GM19468 (cell line): ENCODE measurements at regions not wholly inside any gene's neighbourhood (a gene's known extent, or its start where the extent isn't known, plus 50 kb on each side); places are given as distances from the start of the nearest gene placed in this dataset.

ENCODE experiments used
- ATAC-seq: cut with Tn5 transposase; IDR thresholded peaks from one replicate; pipeline ENCODE4 v1.9.1; 2021; ENCODE audit warnings: mild to moderate bottlenecking, moderate library complexity, moderate number of reproducible peaks; ENCODE audit not compliant: unreplicated experiment; ENCODE audit errors: extremely low read depth

DNA sequence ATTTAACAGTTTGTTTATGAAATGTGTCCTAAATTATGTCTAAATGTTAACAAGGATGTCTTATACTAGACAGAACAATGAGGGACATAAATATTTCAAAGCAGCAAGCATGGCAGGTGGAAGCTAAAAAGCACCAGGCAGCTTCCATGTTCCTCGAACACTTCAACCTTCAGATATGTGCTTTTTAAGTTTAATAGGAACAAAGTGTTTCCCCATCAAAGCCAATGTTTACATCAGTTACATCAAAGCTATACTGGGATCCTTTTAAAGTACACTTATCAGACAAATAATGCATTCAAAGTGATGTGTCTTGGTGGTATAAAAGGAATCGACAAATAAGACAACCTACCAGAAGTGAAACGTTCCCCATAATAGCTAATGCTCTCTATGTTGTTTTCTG, 2841.1 kb upstream of the PCDH20 start:
- ATAC-seq: no peak

DNA sequence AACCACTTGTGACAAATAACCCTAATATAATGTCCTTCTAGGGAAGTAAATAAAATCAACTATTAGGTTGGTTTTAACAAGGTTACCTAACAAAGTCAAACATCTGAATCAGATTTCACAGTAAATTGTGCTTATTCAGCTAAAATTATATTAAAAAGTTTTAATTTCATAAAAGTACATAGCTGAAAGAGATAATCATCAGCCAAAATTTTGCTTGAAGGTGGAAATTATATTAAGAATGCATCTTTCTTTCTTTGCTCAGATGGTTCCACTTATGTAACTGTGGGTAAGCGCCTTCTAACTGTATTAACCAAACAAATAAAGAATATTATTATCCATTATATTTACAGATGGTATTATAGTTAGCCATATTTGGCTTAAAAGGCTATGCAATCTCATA, 2840.3 kb upstream of the PCDH20 start:
- no peak for ATAC-seq

DNA sequence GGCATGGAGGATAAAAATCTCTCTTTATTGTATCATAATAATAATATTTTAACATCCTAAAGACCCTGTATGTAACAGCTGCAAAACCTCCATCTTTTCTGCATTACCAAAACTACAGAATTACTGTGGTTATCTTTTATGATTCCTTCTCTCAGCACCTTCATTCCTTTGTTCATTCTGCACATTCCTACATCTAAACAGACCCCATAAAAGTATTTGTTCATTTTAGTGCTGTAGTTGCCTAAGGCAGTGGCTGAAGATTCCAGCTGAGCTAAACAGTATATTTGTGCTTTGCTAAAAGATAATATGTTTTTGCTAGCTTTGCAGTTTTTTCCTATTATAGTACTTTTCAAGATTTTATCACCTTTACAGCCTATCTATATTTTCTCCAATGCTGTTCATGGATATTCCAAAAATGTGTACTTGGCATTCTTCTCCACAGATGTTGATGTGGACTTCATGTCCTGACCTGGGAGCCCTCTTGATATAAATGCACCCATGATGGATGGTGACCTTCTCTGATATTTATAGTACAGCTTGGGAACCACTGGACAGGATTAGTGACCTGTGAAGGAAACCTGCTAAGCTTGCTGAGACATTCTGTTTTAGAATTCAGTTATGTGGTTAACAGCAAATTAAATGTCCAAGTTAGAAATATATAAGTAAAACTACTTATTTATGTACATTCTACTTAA, 2832.9 kb upstream of the PCDH20 start:
- no peak for ATAC-seq

DNA sequence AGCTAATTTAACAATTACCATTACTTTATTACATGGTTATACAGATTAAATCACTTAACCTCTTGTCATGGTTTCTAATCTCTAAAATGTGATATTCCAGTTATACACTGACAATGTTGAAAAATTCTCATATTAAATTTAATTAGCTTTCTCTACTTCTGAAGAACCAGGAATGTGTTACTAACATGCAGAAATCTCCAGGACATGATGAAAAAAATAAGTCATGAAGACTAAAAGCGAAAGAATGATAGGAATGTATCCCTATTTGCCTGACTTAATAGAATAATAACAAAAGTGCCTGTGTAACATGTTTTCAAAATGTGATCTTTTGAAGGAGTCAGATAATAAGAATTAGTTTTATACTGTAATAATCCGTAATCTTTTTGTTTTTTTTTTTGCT, 2823.7 kb upstream of the PCDH20 start:
- ATAC-seq: no peak

GRCh38 chr13:64234255-64234654, 2818.6 kb upstream of the PCDH20 start:
- ATAC-seq: no peak

- no peak for ATAC-seq
These were observed 2807.4 kb upstream of the PCDH20 start for GRCh38 chr13:64223016-64223415.

DNA sequence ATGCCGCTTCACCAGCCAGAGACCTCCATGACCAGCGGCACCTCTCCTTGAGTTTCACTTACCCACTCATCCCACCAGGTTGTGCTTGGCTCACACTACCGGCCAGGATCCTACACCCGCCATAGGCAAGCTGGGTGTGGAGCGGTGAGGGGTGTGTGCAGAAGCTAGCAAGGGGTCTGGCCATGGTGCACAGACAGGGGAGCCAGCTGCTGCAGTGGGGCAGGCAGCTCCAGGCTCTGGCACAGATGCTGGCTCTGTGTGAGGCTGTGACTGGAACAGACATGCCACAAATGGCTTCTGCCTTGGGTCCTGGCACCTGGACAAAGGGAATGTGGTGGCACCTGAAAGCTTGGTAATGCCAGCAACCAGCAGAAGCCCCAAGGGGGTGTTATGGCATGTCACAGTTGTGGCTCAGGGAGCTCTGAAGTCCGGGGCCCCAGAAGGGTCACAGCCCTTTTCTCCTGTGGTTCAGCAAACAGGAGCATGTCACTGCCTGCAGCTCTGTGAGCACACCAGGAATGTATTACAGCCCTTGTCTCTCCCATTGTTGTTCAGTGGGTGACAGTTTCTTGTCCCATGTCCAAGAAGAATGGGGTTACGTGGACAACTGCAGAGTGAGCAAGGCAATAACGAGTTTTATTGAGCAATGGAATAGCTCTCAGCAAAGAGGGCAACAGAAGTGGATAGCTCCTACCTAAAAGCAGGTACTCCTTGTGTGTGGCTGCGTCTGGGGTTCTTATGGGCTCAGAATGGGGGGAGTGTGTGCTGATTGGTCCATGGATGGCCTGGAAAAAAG, 2791.0 kb upstream of the PCDH20 start:
- no peak for ATAC-seq

DNA sequence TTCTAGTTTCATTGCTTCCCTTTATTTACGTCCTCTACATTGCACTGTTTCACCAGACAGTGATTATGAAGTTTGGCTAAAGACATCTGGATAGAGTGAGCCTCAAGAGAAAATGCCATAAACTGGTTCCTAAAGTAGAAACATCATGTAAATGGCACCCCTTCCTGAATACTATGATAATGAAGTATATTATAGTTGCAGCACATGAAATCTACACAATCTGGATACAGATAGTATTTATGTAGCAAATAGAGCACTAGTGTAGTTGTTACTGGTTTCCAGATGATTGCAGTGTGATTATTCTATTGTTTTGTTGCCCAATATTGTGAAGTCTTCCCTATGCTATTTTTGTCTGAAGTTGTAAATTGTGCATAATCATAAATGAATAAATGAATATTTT, 2786.9 kb upstream of the PCDH20 start:
- no peak for ATAC-seq

DNA sequence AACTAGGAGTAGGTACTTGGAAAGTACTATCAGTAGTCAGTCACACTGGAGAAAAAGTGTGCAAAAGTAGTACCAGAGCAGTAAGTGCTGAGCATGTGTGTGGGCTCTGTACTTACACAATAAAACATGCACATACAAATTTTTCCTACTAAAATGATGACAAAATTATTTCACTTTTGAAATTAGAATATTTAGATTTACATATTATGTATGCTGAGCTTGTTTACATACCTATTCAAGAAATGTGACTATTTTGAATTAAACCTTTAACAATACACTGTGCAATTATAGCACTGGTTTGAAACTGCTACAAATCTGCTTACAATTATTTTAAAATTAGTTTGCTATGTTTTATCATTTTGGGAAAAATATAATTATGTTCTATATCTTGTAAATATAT, 2781.6 kb upstream of the PCDH20 start:
- no peak for ATAC-seq

- no peak for ATAC-seq
These were observed 2771.0 kb upstream of the PCDH20 start for GRCh38 chr13:64186503-64187250.

GRCh38 chr13:64186071-64186470, 2770.4 kb upstream of the PCDH20 start:
- no peak for ATAC-seq

GRCh38 chr13:64180756-64181155, 2765.1 kb upstream of the PCDH20 start:
- ATAC-seq: no peak

- ATAC-seq: no peak
These were observed 2750.2 kb upstream of the PCDH20 start for GRCh38 chr13:64165826-64166225.

DNA sequence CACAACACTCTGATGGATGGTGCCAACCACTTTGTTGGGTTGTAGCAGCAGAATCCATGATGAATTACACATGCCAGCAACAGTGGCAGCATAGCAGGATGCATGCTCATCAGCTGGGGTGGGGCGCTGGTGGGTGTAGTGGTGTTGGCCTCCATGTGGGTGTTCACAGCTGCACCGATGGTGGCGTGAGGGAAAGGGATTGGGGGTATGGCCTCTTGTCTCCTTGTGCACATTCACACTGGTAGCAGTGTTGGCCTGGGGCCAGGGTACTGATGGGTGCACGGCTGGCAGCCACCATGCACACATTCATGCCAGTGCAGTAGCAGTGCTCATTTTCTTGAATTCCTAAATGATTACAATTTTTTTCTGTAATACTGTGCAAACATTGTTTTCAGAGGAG, 2748.8 kb upstream of the PCDH20 start:
- ATAC-seq: no peak

DNA sequence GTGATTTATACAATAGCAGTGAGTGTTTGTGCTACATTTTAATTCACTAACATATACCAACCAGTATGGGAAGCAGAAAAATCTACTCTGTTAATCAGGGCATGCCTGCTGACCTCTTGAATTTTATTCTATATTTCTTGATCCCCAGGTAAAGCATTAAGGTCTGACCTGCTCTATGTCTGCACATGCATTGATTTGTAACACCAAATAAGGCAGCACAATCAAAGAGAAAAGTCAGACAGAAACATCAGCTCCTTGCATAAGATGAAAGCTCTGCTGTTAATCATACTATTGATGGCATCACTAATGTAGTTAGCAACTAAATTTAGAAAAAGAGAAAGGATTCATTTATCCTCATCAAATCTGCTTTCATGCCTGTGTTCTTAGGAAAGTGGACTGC, 2744.8 kb upstream of the PCDH20 start:
- ATAC-seq: no peak

GRCh38 chr13:64158908-64159307, 2743.3 kb upstream of the PCDH20 start:
- ATAC-seq: no peak

DNA sequence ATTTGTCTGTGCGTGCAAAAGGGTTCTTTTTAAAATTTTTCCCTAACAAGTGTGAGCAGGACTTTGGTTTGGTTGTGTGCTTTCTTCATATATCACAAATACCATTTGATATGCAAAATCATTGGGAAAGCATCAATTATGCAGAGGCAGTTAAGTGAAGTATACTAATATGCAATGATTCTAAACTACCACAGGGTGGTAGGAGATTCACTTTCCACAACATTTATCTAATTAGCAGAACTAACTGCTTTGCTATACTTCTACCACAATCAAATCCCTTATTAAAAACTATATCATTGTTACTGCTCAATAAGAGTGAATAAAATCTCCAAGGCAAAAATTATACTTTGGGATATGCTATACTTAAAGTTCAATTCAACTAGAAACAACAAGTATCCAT, 2738.9 kb upstream of the PCDH20 start:
- ATAC-seq: no peak

DNA sequence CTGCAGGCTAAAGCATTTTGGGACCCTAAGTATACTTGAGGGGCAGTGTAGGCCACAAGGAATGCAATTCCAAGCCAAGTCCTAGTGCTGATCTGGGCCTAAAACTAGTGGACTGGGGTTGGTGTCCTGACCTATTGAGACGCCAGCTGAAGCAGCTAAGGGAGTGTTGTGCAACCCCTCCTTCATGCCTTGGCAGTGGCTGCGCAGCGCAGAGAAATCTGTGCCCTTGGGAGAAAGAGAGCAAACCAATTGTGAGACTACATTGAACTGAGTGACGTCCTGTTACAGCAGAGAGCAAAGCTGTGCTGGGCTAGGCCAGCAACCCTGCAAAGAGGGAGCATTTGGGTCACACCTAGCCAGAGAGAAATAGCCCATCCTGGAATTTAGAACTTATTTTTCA, 2715.0 kb upstream of the PCDH20 start:
- ATAC-seq: no peak

DNA sequence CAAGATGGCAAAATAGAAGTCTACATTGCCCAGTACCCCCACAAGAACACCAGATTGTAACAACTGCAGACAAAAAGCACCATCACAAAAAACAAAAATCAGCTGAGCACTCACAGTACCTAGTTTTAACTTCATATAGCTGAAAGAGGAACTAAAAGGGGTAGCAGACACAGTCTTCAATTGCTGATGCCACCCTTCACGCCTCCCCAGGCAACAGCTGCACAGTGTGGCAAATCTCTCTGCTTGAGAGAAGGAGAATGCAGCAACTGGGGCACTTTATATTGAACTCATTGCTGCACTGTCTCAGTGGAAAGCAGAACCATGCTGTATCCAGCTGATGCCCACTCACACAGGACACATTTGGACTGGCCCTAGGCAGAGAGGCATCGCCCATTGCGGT, 2714.5 kb upstream of the PCDH20 start:
- ATAC-seq: no peak

DNA sequence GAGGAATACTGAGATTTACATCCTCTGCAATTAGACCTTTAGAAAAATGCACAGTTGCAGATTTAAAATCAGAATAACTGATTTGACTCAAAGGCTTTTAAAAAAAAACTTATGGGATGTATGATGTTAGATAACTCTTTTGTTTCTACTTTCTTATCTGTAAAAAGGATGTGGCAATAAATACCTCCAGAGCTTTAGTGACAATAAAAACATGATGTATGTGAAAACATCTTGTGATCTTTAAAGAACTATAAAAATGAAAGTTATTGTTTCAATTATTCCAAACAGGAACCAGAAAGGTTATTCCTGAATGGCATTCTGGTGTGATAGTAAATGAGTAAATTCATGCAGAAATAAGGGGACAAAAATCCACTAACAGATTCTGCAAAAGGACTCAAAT, 2712.2 kb upstream of the PCDH20 start:
- ATAC-seq: no peak

DNA sequence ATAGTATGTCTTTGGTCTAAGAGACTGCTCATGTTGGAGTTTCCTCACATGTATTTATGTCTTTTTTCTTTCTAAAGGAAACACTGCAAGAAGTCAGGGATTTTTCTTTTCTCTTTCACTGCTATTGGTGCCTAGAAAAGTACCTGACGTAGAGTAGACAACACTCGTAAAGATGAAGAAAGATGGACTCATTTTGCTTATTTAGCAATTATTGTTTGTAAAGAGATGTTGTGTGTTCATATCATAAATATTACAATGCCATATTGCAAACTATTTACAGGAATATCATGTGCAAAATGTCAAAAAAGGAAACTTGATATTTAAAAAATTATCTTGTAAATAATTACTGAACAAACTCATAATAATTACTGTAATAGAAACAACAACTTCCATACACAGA, 2711.5 kb upstream of the PCDH20 start:
- no peak for ATAC-seq
